ENCODE measurements at regions not wholly inside any gene's neighbourhood (a gene's known extent, or its start where the extent isn't known, plus 50 kb on each side); places are given as distances from the start of the nearest gene placed in this dataset.

DNA sequence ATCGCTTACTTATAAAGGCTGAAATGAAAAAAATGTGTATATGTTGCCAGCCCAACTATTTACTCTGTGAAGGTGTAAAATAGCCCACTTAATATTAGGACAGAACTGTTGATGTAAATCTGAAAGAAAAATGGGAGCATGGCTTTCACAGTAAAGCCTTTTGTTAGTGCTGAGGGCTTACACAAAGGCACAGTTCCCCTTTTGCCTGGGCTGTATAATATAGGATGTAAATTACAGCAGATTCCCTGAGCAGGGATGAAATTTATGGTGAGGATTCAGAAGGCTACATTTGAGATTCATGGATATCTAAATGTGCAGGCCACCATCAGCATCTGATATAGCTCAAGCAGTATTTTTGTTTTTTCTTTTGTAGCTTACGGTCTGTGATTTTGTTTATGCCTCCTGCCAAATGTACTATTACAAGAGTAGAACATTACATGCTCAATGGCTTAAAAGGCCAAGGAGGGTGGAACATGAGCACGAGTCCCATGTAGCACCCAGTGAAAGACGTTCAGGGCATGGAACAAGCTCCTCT, 109.1 kb upstream of the ATP10A start:
- intact Hi-C loops (cut with micrococcal nuclease): no loop called here
- DNase-seq: no peak
- Mint-ChIP-seq H3K9me3 (no peaks in the 10 kb centered on the region), H3K27me3 (peaks cover 10% of the 10 kb centered on the region), H3K27ac (no peak overlapping the region), H3K4me1 (ENCODE audit: low read depth) (no peaks in the 10 kb centered on the region), H3K36me3 (no peaks in the 10 kb centered on the region), H3K4me3 (no peak overlapping the region)
- ChIA-PET POLR2A (no interaction called here), CTCF (no interaction called here)

DNA sequence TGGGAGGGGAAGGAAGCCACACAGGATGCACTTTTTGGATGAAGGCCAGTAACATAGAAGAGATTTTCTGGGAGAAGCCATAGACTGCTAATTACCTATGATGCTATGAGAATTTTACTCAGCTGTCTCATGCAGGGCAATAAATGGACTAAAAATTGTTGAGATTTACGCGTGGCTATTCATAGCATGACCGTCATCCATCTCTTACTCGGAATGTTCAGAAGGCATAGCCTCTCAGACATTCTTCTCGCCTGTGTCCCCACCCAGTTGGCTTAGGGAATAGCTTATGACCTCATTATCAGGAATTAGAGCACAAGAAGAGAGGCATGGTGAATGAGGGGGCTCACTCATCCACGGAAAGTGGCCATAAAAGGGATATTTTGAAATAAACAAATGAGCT, 107.9 kb upstream of the ATP10A start:
- no peaks in the 10 kb centered on the region for H3K4me1 Mint-ChIP-seq (ENCODE audit: low read depth)
- no peak overlapping the region for H3K27ac Mint-ChIP-seq
- no peak overlapping the region for H3K4me3 Mint-ChIP-seq
- H3K9me3 Mint-ChIP-seq: no peaks in the 10 kb centered on the region
- no peaks in the 10 kb centered on the region for H3K36me3 Mint-ChIP-seq
- H3K27me3 Mint-ChIP-seq: peaks cover 10% of the 10 kb centered on the region
- POLR2A ChIA-PET: no interaction called here
- intact Hi-C loops (cut with micrococcal nuclease): no loop called here
- DNase-seq: no peak
- CTCF ChIA-PET: no interaction called here

DNA sequence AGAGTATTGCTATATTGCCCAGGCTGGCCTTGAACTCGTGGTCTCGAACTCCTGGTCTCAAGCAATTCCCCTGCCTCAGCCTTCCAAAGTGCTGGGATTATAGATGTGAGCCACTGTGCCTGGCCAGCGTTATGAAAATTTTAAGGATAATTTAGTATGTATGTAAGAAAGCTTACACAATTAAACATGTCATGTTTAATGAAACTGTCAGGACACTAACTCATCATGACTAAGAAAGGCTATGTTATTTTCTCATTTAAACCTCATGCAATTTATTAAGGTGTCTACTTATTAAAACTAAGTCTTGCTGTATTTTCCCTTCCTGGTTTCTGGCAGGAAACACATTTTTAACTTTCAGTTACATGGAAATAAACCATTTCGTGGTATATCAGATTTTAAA, 106.8 kb upstream of the ATP10A start:
- Mint-ChIP-seq H3K4me3 (no peak overlapping the region), H3K27ac (no peak overlapping the region), H3K36me3 (no peaks in the 10 kb centered on the region), H3K27me3 (peaks cover 8% of the 10 kb centered on the region), H3K9me3 (no peaks in the 10 kb centered on the region), H3K4me1 (ENCODE audit: low read depth) (no peaks in the 10 kb centered on the region)
- CTCF ChIA-PET: no interaction called here
- intact Hi-C loops (cut with micrococcal nuclease): no loop called here
- POLR2A ChIA-PET: no interaction called here
- DNase-seq: no peak

GRCh38 chr15:25967116-25967515, 104.0 kb upstream of the ATP10A start:
- H3K4me1 Mint-ChIP-seq (ENCODE audit: low read depth): no peaks in the 10 kb centered on the region
- intact Hi-C loops (cut with micrococcal nuclease): no loop called here
- POLR2A ChIA-PET: no interaction called here

GRCh38 chr15:25965326-25965725, 102.2 kb upstream of the ATP10A start:
- Mint-ChIP-seq H3K9me3 (no peaks in the 10 kb centered on the region), H3K36me3 (no peaks in the 10 kb centered on the region), H3K4me1 (ENCODE audit: low read depth) (no peaks in the 10 kb centered on the region), H3K27ac (no peak overlapping the region), H3K4me3 (no peak overlapping the region), H3K27me3 (peaks cover 8% of the 10 kb centered on the region)
- CTCF ChIA-PET: no interaction called here
- intact Hi-C loops (cut with micrococcal nuclease): no loop called here
- POLR2A ChIA-PET: no interaction called here
- no peak for DNase-seq

More at GRCh38 chr15:25967116-25967515, 104.0 kb upstream of the ATP10A start:
- Mint-ChIP-seq H3K4me3 (no peak overlapping the region), H3K9me3 (no peaks in the 10 kb centered on the region), H3K27me3 (peaks cover 8% of the 10 kb centered on the region), H3K27ac (no peak overlapping the region), H3K36me3 (no peaks in the 10 kb centered on the region)
- CTCF ChIA-PET: interaction anchor here (1.5 kb wide), 1 partner anchor 33 kb away, joined by 5 read pairs; no protein-coding TSS in a partner anchor
- no peak for DNase-seq

DNA sequence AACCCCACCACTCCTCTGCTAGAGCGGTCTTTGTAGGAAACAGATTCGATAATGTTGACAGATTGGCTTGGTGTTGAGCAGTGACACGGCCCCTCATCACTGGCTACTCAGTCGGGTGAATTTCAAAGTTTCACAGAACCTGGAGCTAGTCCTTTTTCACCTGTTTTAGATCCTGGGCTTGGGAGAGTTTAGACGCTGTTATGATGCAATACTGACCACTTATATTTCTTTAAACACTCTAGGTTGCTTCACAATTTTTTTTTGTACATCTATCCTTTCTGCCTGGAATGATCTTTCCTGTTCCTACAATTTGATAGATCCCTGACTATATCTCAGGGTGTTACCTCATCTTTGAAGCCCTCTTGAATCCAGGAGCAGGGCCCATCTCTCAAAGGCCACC, 97.1 kb upstream of the ATP10A start:
- Mint-ChIP-seq H3K36me3 (no peaks in the 10 kb centered on the region), H3K27ac (no peak overlapping the region), H3K9me3 (no peaks in the 10 kb centered on the region), H3K27me3 (peaks cover 2% of the 10 kb centered on the region), H3K4me1 (ENCODE audit: low read depth) (no peaks in the 10 kb centered on the region), H3K4me3 (no peak overlapping the region)
- POLR2A ChIA-PET: no interaction called here
- intact Hi-C loops (cut with micrococcal nuclease): no loop called here
- CTCF ChIA-PET: no interaction called here
- DNase-seq: no peak

- ChIA-PET POLR2A (no interaction called here), CTCF (no interaction called here)
- intact Hi-C loops (cut with micrococcal nuclease): no loop called here
- Mint-ChIP-seq H3K27ac (no peak overlapping the region), H3K4me3 (no peak overlapping the region), H3K27me3 (peaks cover 2% of the 10 kb centered on the region), H3K36me3 (no peaks in the 10 kb centered on the region), H3K4me1 (ENCODE audit: low read depth) (no peaks in the 10 kb centered on the region), H3K9me3 (no peaks in the 10 kb centered on the region)
- no peak for DNase-seq
Observed at GRCh38 chr15:25959100-25959499, 96.0 kb upstream of the ATP10A start.

- Mint-ChIP-seq H3K36me3 (no peaks in the 10 kb centered on the region), H3K4me3 (no peak overlapping the region), H3K27me3 (no peaks in the 10 kb centered on the region), H3K27ac (no peak overlapping the region), H3K9me3 (peaks cover 9% of the 10 kb centered on the region), H3K4me1 (ENCODE audit: low read depth) (no peaks in the 10 kb centered on the region)
- DNase-seq: no peak
- POLR2A ChIA-PET: no interaction called here
- CTCF ChIA-PET: no interaction called here
- intact Hi-C loops (cut with micrococcal nuclease): no loop called here
Observed at GRCh38 chr15:25955628-25956027, 92.5 kb upstream of the ATP10A start.

DNA sequence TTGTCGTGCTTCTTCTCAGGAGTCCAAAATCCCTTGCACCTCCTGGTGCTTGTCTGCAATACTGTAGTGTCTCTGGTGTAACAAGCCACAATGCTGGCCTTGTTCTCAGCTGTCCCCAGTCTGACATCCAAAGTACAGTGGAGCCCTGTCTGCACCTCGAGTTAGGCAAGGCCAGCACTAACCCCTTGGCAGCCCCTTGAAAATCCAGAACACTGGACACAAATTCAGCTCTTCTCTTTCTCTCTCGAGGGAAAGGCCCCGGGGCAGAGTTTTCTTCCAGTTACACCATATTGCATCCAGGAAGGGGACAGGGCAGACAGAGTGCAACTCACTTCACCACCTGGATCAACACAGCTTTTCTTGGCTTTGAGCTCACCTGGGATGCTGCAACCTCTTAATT, 91.3 kb upstream of the ATP10A start:
- DNase-seq: no peak
- no peak overlapping the region for H3K27ac Mint-ChIP-seq
- intact Hi-C loops (cut with micrococcal nuclease): no loop called here
- H3K4me3 Mint-ChIP-seq: no peak overlapping the region
- ChIA-PET POLR2A (no interaction called here), CTCF (no interaction called here)
- H3K9me3 Mint-ChIP-seq: peaks cover 9% of the 10 kb centered on the region
- no peaks in the 10 kb centered on the region for H3K4me1 Mint-ChIP-seq (ENCODE audit: low read depth)
- no peaks in the 10 kb centered on the region for H3K27me3 Mint-ChIP-seq
- H3K36me3 Mint-ChIP-seq: no peaks in the 10 kb centered on the region

DNA sequence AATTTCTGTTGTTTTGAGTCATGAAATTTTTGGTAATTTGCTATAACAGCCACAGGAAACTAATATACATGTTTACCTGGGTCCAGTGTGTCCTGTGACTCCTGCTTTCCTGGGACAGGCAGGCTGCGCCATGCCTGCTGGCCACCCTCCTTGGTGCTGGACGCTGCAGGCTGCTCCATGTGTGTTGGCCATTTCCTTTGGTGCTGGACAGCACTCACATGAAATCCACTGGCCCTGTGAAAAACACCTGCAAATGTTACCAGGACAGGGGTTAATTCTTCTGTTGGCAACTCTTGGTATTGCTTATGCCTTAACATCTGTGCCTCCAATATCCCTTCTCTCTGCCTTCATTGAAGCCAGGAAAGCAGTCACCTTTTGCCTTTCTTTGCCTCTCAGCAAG, 86.9 kb upstream of the ATP10A start:
- ChIA-PET POLR2A (no interaction called here), CTCF (no interaction called here)
- DNase-seq: no peak
- Mint-ChIP-seq H3K36me3 (no peaks in the 10 kb centered on the region), H3K27me3 (no peaks in the 10 kb centered on the region), H3K4me1 (ENCODE audit: low read depth) (peaks cover 2% of the 10 kb centered on the region), H3K4me3 (no peak overlapping the region), H3K9me3 (peaks cover 9% of the 10 kb centered on the region), H3K27ac (no peak overlapping the region)
- intact Hi-C loops (cut with micrococcal nuclease): no loop called here

DNA sequence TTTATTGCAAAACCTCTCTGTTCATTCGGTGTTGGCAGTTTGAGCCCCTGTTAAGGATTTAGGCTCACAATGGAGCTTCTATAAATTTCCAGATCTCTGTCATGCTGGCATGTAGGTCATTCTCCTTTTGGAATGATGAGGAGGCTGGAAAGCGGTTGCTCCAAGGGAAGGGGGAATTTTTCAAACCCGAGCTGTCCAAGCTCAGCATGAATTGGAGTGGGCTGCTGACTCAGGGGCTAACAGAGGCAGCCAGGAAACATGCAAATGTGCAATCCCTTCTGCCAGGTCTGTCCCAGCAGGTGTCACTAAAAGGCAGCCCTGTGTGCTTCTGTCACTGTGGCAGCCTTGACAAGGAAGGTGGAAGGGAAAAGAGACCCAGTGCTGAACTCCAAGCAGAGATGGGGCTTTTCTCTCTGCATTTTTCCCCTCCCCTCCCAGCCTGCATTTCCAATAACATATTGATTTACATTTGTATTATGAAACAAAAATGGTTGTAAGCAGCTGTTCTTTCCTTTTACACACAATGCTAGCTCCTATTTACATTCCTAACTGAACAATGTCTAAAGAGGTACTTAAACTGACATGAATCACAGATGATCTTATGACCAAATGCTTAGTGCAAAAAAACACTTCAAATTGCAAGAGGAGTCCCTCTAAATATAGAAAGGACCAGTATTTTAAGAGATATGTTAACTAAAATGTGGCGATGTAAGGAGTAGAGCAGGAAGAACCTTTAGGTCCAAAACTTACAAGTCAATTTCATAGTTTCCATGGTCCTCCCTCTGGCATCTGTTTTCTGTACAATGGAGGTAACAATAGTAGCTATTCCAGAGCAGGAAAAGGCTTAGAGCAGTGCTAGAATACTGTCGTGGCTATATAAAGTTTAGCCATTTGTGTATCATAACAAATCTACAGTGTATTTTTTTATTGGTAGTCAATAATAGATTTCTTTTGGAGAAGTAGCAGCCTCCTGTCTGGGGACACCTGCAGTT, 84.5 kb upstream of the ATP10A start:
- Mint-ChIP-seq H3K27me3 (no peaks in the 10 kb centered on the region), H3K4me3 (no peak overlapping the region), H3K4me1 (ENCODE audit: low read depth) (peaks cover 2% of the 10 kb centered on the region), H3K36me3 (no peaks in the 10 kb centered on the region), H3K27ac (no peak overlapping the region), H3K9me3 (no peaks in the 10 kb centered on the region)
- intact Hi-C loops (cut with micrococcal nuclease): no loop called here
- peak; percentile 15 for DNase-seq
- POLR2A ChIA-PET: no interaction called here
- CTCF ChIA-PET: interaction anchor here (0.6 to 0.9 kb wide), 3 partner anchors 26 to 316 kb away, joined by 3 to 4 read pairs (median 3); no protein-coding TSS in a partner anchor

DNA sequence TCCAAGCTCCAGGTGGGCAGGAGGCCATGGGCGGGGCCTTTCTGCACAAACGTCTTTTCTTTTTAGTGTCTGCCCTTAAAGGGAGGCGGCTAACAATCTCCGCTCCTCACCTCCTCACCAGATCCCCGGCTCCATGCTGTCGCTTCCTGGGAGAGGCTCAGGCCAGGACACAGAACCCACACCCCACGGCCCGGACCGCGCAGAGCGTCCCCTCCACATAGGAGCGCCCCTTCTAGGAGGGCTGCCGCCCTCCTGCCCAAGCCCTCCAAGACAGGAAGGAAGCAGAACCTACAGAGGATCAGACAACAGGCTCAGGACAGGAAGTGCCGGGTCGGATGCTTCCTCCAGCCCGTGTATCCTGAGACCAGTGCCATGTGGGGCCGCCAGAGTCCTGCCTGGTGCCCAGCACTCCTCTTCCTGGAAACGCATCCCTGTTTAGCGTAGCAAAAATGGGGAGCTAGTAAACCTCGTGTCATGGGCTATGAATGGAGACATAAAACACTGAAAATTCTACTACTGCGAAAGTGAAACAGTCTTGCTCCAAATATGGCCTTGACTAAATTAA, 83.2 kb upstream of the ATP10A start:
- no peak for DNase-seq
- no peaks in the 10 kb centered on the region for H3K36me3 Mint-ChIP-seq
- ChIA-PET CTCF (interaction anchor here (0.6 kb wide), 1 partner anchor 32 kb away, joined by 3 read pairs; no protein-coding TSS in a partner anchor), POLR2A (no interaction called here)
- peaks cover 2% of the 10 kb centered on the region for H3K4me1 Mint-ChIP-seq (ENCODE audit: low read depth)
- intact Hi-C loops (cut with micrococcal nuclease): no loop called here
- H3K9me3 Mint-ChIP-seq: no peaks in the 10 kb centered on the region
- no peak overlapping the region for H3K4me3 Mint-ChIP-seq
- H3K27me3 Mint-ChIP-seq: no peaks in the 10 kb centered on the region
- H3K27ac Mint-ChIP-seq: no peak overlapping the region

Data from activated CD4-positive, alpha-beta memory T cell treated with anti-CD3 and anti-CD28 coated beads for 36 hours (primary cell).